Natural killer cell (primary cell): ENCODE measurements at regions not wholly inside any gene's neighbourhood (a gene's known extent, or its start where the extent isn't known, plus 50 kb on each side); places are given as distances from the start of the nearest gene placed in this dataset.

ENCODE experiments used
- ATAC-seq, 3 donors: fragments of 150-1000 bp in 2 of 3; fragments of 200-7000 bp in 1 of 3; cut with Tn5 transposase; 1 replicate in 1 of 3; 2 replicates in 2 of 3; pipeline ENCODE4 v1.10.0; 2021; ENCODE audit warnings: mild to moderate bottlenecking in 2 of 3, moderate library complexity in 2 of 3
- DNase-seq, 2 donors: peaks; one replicate each; pipeline versions ENCODE4 v3.0.0 to v3.0.0-alpha.2; 2013 to 2021; ENCODE audit warnings: mixed read lengths in 1 of 2
- H3K27ac ChIP-seq: one replicate; pipeline ENCODE4 v1.5.1; 2013; ENCODE audit warnings: mild to moderate bottlenecking, low read length
- H3K27me3 ChIP-seq: one replicate; pipeline ENCODE4 v1.6.1; 2013; ENCODE audit warnings: low read length; ENCODE audit not compliant: control insufficient read depth, insufficient read depth
- H3K36me3 ChIP-seq: one replicate; pipeline ENCODE4 v1.6.1; 2013; ENCODE audit warnings: low read length; ENCODE audit not compliant: control insufficient read depth, insufficient read depth
- H3K4me1 ChIP-seq: one replicate; pipeline ENCODE4 v1.6.1; 2013; ENCODE audit warnings: low read length; ENCODE audit not compliant: control insufficient read depth, insufficient read depth
- H3K4me3 ChIP-seq: one replicate; pipeline ENCODE4 v1.5.1; 2013; ENCODE audit warnings: low read length
- H3K9me3 ChIP-seq: one replicate; pipeline ENCODE4 v1.6.1; 2013; ENCODE audit warnings: low read length; ENCODE audit not compliant: control insufficient read depth, insufficient read depth
- H3K27ac Mint-ChIP-seq, 2 donors: one replicate each; pipeline ENCODE4 v1.8.0; 2022; ENCODE audit warnings: mild to moderate bottlenecking in 2 of 2, mixed read lengths in 2 of 2, moderate library complexity in 1 of 2
- H3K27me3 Mint-ChIP-seq, 2 donors: one replicate each; pipeline ENCODE4 v1.8.0; 2022; ENCODE audit warnings: low read depth in 2 of 2, mixed read lengths in 2 of 2
- H3K36me3 Mint-ChIP-seq: one replicate; pipeline ENCODE4 v1.8.0; 2022; ENCODE audit warnings: mixed read lengths
- H3K4me1 Mint-ChIP-seq, 2 donors: one replicate each; pipeline ENCODE4 v1.8.0; 2022; ENCODE audit warnings: mixed read lengths in 2 of 2
- H3K4me3 Mint-ChIP-seq: one replicate; pipeline ENCODE4 v1.8.0; 2022; ENCODE audit warnings: mild to moderate bottlenecking, moderate library complexity, mixed read lengths
- H3K9me3 Mint-ChIP-seq, 2 donors: one replicate each; pipeline ENCODE4 v1.8.0; 2022; ENCODE audit warnings: mixed read lengths in 2 of 2
- WGBS: methylation state at CpG from one replicate; pipeline ENCODE4 v1.1.7; 2013; ENCODE audit warnings: missing lambda C conversion rate; ENCODE audit not compliant: insufficient coverage; 5-methylcytosine and 5-hydroxymethylcytosine counted together
- intact Hi-C: fragments of 100-400 bp; cut with micrococcal nuclease; formaldehyde crosslinking; loops from one replicate; pipeline ENCODE4 v1.14.2; 2022
- TF ChIP-seq, protein P1 (sequence below): fragments of 200-600 bp; IDR thresholded peaks from one replicate; pipeline ENCODE4 v1.8.0; 2022; ENCODE audit warnings: antibody characterized with exemption

GRCh38 chr12:25845415-25845814 is 113.1 kb upstream of the RASSF8 start:
- Histone ChIP-seq H3K4me1 (no peaks in the 10 kb centered on the region), H3K9me3 (no peaks in the 10 kb centered on the region), H3K4me3 (no peak overlapping the region), H3K27me3 (no peaks in the 10 kb centered on the region), H3K36me3 (no peaks in the 10 kb centered on the region), H3K27ac (no peak overlapping the region)
- Mint-ChIP-seq H3K4me1 (no peaks in the 10 kb centered on the region), H3K4me3 (no peak overlapping the region), H3K36me3 (no peaks in the 10 kb centered on the region), H3K27ac (no peak overlapping the region), H3K9me3 (peaks cover 0 to 2% of the 10 kb centered on the region in 2 donors), H3K27me3 (peaks cover 0 to 6% of the 10 kb centered on the region in 2 donors)
- no peak for DNase-seq
- WGBS, result 83% methylated on average over 1 of the region's 3 CpGs
- TF ChIP-seq, protein P1, sequence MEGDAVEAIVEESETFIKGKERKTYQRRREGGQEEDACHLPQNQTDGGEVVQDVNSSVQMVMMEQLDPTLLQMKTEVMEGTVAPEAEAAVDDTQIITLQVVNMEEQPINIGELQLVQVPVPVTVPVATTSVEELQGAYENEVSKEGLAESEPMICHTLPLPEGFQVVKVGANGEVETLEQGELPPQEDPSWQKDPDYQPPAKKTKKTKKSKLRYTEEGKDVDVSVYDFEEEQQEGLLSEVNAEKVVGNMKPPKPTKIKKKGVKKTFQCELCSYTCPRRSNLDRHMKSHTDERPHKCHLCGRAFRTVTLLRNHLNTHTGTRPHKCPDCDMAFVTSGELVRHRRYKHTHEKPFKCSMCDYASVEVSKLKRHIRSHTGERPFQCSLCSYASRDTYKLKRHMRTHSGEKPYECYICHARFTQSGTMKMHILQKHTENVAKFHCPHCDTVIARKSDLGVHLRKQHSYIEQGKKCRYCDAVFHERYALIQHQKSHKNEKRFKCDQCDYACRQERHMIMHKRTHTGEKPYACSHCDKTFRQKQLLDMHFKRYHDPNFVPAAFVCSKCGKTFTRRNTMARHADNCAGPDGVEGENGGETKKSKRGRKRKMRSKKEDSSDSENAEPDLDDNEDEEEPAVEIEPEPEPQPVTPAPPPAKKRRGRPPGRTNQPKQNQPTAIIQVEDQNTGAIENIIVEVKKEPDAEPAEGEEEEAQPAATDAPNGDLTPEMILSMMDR, result no peak
- ATAC-seq, result no peak
- intact Hi-C loops, result no loop called here

DNA sequence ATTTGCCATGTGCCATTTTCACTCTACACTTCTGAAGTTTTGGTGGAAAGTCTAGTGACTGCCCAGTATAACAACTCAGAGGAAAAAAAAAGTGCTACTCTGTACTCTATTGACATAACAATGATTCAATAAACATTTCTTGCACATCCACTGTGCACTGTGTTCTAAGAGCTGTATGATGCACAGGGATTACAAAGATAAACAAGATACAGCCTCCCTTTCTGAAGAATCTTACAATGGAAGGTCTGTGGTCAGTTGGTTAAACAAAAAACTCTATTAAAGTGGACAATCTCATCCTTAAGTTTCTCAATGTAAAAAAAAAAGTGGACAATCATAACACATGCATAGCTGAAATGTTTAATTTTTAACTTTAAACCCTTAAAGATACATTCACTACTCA is 105.7 kb upstream of the RASSF8 start:
- Mint-ChIP-seq H3K27ac (no peak overlapping the region), H3K36me3 (no peaks in the 10 kb centered on the region), H3K4me1 (no peaks in the 10 kb centered on the region), H3K27me3 (peaks cover 3 to 12% of the 10 kb centered on the region in 2 donors), H3K4me3 (no peak overlapping the region), H3K9me3 (no peaks in the 10 kb centered on the region)
- ATAC-seq, result no peak
- Histone ChIP-seq H3K4me1 (no peaks in the 10 kb centered on the region), H3K36me3 (no peaks in the 10 kb centered on the region), H3K27ac (no peak overlapping the region), H3K27me3 (no peaks in the 10 kb centered on the region), H3K4me3 (no peak overlapping the region), H3K9me3 (no peaks in the 10 kb centered on the region)
- TF ChIP-seq, protein P1, result no peak
- intact Hi-C loops, result no loop called here
- DNase-seq, result no peak

DNA sequence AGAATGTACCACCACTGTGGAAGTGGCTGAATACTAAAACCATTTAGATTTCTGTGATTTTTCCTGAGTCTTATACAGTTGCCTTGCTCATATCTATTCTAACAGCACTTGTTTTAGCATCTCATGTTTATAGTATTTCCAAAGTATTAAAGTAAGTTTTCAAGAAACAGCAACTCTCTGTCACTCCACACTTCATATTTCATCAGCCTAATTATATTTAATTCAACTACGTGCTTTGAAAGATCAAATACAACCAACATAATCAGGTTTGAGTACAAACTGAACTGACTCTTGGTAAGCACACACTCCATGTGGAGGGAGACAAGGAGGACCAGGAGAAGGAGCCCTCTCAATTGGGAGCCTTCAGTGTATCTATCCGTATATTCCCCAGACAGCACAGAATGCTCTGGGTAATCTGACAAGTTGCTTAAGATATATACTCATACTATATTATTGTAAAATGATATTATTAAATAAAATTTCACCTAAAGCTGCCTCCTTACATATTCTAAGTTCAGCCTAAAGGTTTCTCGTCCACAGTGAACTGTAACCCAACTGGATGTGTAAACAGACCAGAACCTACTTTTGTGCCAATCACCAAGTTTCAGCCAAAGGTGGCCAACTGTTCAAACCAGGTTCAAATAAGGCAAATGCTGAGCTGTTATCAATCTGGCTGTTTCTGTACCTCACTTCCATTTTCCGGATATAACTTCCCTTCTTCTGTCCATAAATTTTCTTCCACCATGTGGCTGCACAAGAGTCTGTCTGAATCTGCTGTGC is 105.0 kb upstream of the RASSF8 start:
- no peak overlapping the region for H3K27ac Mint-ChIP-seq
- intact Hi-C loops, result no loop called here
- no peak for DNase-seq

More for the DNA sequence above, 105.0 kb upstream of the RASSF8 start:
- no peaks in the 10 kb centered on the region for H3K9me3 Mint-ChIP-seq
- peaks cover 3 to 12% of the 10 kb centered on the region in 2 donors for H3K27me3 Mint-ChIP-seq
- ATAC-seq, result no peak
- no peak overlapping the region for H3K4me3 Mint-ChIP-seq
- Histone ChIP-seq H3K4me3 (no peak overlapping the region), H3K9me3 (no peaks in the 10 kb centered on the region), H3K27me3 (no peaks in the 10 kb centered on the region), H3K4me1 (no peaks in the 10 kb centered on the region), H3K36me3 (no peaks in the 10 kb centered on the region), H3K27ac (no peak overlapping the region)
- no peaks in the 10 kb centered on the region for H3K4me1 Mint-ChIP-seq
- H3K36me3 Mint-ChIP-seq, result no peaks in the 10 kb centered on the region
- 65% methylated on average over 3 of the region's 4 CpGs for WGBS
- TF ChIP-seq, protein P1, result no peak
